ENCODE measurements at regions not wholly inside any gene's neighbourhood (a gene's known extent, or its start where the extent isn't known, plus 50 kb on each side); places are given as distances from the start of the nearest gene placed in this dataset.

GRCh38 chr5:126354012-126354857, 69.0 kb upstream of the GRAMD2B start:
- DNase-seq (ENCODE audit: low read depth, low spot score): peak; percentile 87

- DNase-seq (ENCODE audit: low read depth, low spot score): no peak
Observed at GRCh38 chr5:126354858-126355731, 68.1 kb upstream of the GRAMD2B start.

GRCh38 chr5:126355940-126356339, 67.3 kb upstream of the GRAMD2B start:
- no peak for DNase-seq (ENCODE audit: low read depth, low spot score)

- no peak for DNase-seq (ENCODE audit: low read depth, low spot score)
Observed at GRCh38 chr5:126357585-126358342, 65.4 kb upstream of the GRAMD2B start.

GRCh38 chr5:126358525-126358924, 64.7 kb upstream of the GRAMD2B start:
- DNase-seq (ENCODE audit: low read depth, low spot score): no peak

- no peak for DNase-seq (ENCODE audit: low read depth, low spot score)
Observed at GRCh38 chr5:126359884-126360283, 63.3 kb upstream of the GRAMD2B start.

GRCh38 chr5:126360467-126360866, 62.7 kb upstream of the GRAMD2B start:
- DNase-seq (ENCODE audit: low read depth, low spot score): no peak

- DNase-seq (ENCODE audit: low read depth, low spot score): no peak
Observed at GRCh38 chr5:126363658-126364057, 59.6 kb upstream of the GRAMD2B start.

- DNase-seq (ENCODE audit: low read depth, low spot score): no peak
Observed at GRCh38 chr5:126364206-126364902, 58.9 kb upstream of the GRAMD2B start.

GRCh38 chr5:126365446-126366198, 57.6 kb upstream of the GRAMD2B start:
- DNase-seq (ENCODE audit: low read depth, low spot score): no peak

- DNase-seq (ENCODE audit: low read depth, low spot score): no peak
Observed at GRCh38 chr5:126366199-126366560, 57.0 kb upstream of the GRAMD2B start.

- no peak for DNase-seq (ENCODE audit: low read depth, low spot score)
Observed at GRCh38 chr5:126368239-126368812, 54.9 kb upstream of the GRAMD2B start.

GRCh38 chr5:126369083-126369482, 54.1 kb upstream of the GRAMD2B start:
- DNase-seq (ENCODE audit: low read depth, low spot score): no peak

- DNase-seq (ENCODE audit: low read depth, low spot score): no peak
Observed at GRCh38 chr5:126369995-126370731, 53.0 kb upstream of the GRAMD2B start.

GRCh38 chr5:126370796-126371718, 52.2 kb upstream of the GRAMD2B start:
- no peak for DNase-seq (ENCODE audit: low read depth, low spot score)

GRCh38 chr5:126373375-126374108, 49.7 kb upstream of the GRAMD2B start:
- DNase-seq (ENCODE audit: low read depth, low spot score): no peak
